Panc1 (cell line): ENCODE measurements at regions not wholly inside any gene's neighbourhood (a gene's known extent, or its start where the extent isn't known, plus 50 kb on each side); places are given as distances from the start of the nearest gene placed in this dataset.

Source experiments
- ATAC-seq: fragments of 200-7000 bp; cut with Tn5 transposase; 2 replicates; pipeline ENCODE4 v1.9.1; 2020; ENCODE audit warnings: mild to moderate bottlenecking, moderate library complexity
- BruUV-seq: library from RNA; stranded (reverse); fragments of 400-500 nt; replicated peaks from 2 replicates; lab custom pipeline; 2021; lab: Mats Ljungman, UMichigan
- CTCF ChIA-PET: fragments of 300-600 bp; sonication (Branson Sonifier 250); formaldehyde crosslinking; loops from one replicate; lab custom pipeline; 2022; ENCODE audit warnings: antibody characterized with exemption; lab: Charles Lee
- POLR2A ChIA-PET: fragments of 300-600 bp; sonication (Branson Sonifier 250); formaldehyde crosslinking; loops from one replicate; lab custom pipeline; 2022; ENCODE audit warnings: antibody characterized with exemption; lab: Charles Lee
- DNase-seq: peaks from one replicate; pipeline ENCODE4 v3.0.0-alpha.2; 2010; ENCODE audit warnings: low read depth, low spot score
- H3K27ac ChIP-seq: 2 replicates; pipeline ENCODE4 v1.5.1; 2011; ENCODE audit warnings: mild to moderate bottlenecking, low read length, inconsistent platforms
- H3K27me3 ChIP-seq: fragments of 200-500 bp; sonication (Bioruptor generic); 2 replicates; pipeline ENCODE4 v1.6.0; 2014; ENCODE audit warnings: low read length, inconsistent platforms; ENCODE audit not compliant: control insufficient read depth, insufficient read depth
- H3K36me3 ChIP-seq: fragments of 200-500 bp; sonication (Bioruptor generic); 2 replicates; pipeline ENCODE4 v1.5.1; 2014; ENCODE audit warnings: inconsistent platforms, mild to moderate bottlenecking, low read length, moderate library complexity; ENCODE audit not compliant: control insufficient read depth, insufficient read depth
- H3K4me1 ChIP-seq: 2 replicates; pipeline ENCODE4 v1.5.1; 2011; ENCODE audit warnings: inconsistent platforms, mild to moderate bottlenecking, low read length, moderate library complexity; ENCODE audit not compliant: control insufficient read depth, insufficient read depth
- H3K4me3 ChIP-seq, 2 experiments: 2 replicates each; pipeline ENCODE4 v1.5.1; 2011 to 2012; ENCODE audit warnings: low read depth in 2 of 2, low read length in 2 of 2, mild to moderate bottlenecking in 2 of 2, inconsistent platforms in 1 of 2, moderate library complexity in 1 of 2
- H3K9me3 ChIP-seq: fragments of 200-500 bp; sonication (Bioruptor generic); 2 replicates; pipeline ENCODE4 v1.5.1; 2014; ENCODE audit warnings: low read depth, mild to moderate bottlenecking, inconsistent platforms, low read length, moderate library complexity; ENCODE audit not compliant: control insufficient read depth, insufficient read depth
- POLR2AphosphoS5 ChIP-seq: IDR thresholded peaks from 2 replicates; pipeline ENCODE4 v1.6.1; 2012; ENCODE audit warnings: mild to moderate bottlenecking, low read depth, low read length, moderate library complexity
- SIN3A ChIP-seq: IDR thresholded peaks from 2 replicates; pipeline ENCODE4 v1.6.1; 2012; ENCODE audit warnings: low read depth, mild to moderate bottlenecking, low read length, moderate library complexity, borderline replicate concordance; ENCODE audit not compliant: insufficient read depth
- TCF7L2 ChIP-seq: IDR thresholded peaks from 2 replicates; pipeline ENCODE4 v1.6.1; 2011; ENCODE audit warnings: mild to moderate bottlenecking, low read depth, low read length, inconsistent platforms
- in situ Hi-C: cut with HindIII; loops from 2 replicates; pipeline ENCODE4 v1.10.0; 2016; ENCODE audit warnings: low sequenced_read_pairs, low pct_unique_long_range_greater_than_20kb
- intact Hi-C: fragments of 100-400 bp; cut with micrococcal nuclease; formaldehyde crosslinking; loops from one replicate; pipeline ENCODE4 v1.10.0; 2022; ENCODE audit not compliant: unreplicated experiment
- TF ChIP-seq, protein P1 (sequence below), 2 experiments: IDR thresholded peaks; 2 replicates each; pipeline ENCODE4 v1.6.1; 2011 to 2012; ENCODE audit warnings: low read depth in 2 of 2, control low read depth in 1 of 2, low read length in 1 of 2, mild to moderate bottlenecking in 1 of 2, moderate library complexity in 1 of 2; ENCODE audit not compliant: insufficient read depth in 1 of 2
- TF ChIP-seq, protein P2 (sequence below): fragments of 450-650 bp; IDR thresholded peaks from 2 replicates; pipeline ENCODE4 v1.5.1; 2017; ENCODE audit warnings: mild to moderate bottlenecking

DNA sequence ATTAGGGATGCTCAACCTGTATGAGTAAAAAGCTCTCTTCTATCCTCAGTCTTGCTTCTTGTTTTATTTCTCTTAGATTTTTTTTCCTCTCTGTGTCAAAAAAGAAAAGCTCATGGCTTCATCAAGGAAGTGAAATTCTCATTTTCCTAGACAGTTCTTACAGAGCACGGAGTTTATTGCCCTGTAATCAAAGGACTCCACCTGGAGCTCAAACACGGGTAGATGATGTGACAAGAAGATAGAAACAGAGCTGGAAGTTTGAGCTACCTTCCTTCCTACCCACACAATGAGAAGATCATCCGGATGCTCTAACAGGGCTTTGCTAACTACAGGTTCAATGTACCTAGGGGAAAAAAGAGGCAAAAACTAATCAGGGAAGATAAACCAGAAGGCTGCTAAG lies 564.8 kb downstream of the MED13L start:
- intact Hi-C loops = no loop called here
- Histone ChIP-seq H3K4me1 (no peaks in the 10 kb centered on the region), H3K36me3 (no peaks in the 10 kb centered on the region), H3K4me3 (no peak overlapping the region), H3K9me3 (no peaks in the 10 kb centered on the region), H3K27ac (no peak overlapping the region), H3K27me3 (peaks cover 5% of the 10 kb centered on the region; the same call in 1 of the 2 replicates)
- ChIA-PET CTCF (no interaction called here), POLR2A (no interaction called here)
- BruUV-seq = no TSS peak
- in situ Hi-C loops = no loop called here
- ATAC-seq (no peak), DNase-seq (no peak)
- no peak for TF ChIP-seq TCF7L2
- no peak for TF ChIP-seq SIN3A
- TF ChIP-seq, protein P1, sequence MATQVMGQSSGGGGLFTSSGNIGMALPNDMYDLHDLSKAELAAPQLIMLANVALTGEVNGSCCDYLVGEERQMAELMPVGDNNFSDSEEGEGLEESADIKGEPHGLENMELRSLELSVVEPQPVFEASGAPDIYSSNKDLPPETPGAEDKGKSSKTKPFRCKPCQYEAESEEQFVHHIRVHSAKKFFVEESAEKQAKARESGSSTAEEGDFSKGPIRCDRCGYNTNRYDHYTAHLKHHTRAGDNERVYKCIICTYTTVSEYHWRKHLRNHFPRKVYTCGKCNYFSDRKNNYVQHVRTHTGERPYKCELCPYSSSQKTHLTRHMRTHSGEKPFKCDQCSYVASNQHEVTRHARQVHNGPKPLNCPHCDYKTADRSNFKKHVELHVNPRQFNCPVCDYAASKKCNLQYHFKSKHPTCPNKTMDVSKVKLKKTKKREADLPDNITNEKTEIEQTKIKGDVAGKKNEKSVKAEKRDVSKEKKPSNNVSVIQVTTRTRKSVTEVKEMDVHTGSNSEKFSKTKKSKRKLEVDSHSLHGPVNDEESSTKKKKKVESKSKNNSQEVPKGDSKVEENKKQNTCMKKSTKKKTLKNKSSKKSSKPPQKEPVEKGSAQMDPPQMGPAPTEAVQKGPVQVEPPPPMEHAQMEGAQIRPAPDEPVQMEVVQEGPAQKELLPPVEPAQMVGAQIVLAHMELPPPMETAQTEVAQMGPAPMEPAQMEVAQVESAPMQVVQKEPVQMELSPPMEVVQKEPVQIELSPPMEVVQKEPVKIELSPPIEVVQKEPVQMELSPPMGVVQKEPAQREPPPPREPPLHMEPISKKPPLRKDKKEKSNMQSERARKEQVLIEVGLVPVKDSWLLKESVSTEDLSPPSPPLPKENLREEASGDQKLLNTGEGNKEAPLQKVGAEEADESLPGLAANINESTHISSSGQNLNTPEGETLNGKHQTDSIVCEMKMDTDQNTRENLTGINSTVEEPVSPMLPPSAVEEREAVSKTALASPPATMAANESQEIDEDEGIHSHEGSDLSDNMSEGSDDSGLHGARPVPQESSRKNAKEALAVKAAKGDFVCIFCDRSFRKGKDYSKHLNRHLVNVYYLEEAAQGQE (IDR thresholded peaks at IDR 0.05; ENCODE audit: insufficient read depth in 1 of 2, low read depth in 2 of 2, low read length in 1 of 2) = no peak
- TF ChIP-seq POLR2AphosphoS5 = no peak
- TF ChIP-seq, protein P2, sequence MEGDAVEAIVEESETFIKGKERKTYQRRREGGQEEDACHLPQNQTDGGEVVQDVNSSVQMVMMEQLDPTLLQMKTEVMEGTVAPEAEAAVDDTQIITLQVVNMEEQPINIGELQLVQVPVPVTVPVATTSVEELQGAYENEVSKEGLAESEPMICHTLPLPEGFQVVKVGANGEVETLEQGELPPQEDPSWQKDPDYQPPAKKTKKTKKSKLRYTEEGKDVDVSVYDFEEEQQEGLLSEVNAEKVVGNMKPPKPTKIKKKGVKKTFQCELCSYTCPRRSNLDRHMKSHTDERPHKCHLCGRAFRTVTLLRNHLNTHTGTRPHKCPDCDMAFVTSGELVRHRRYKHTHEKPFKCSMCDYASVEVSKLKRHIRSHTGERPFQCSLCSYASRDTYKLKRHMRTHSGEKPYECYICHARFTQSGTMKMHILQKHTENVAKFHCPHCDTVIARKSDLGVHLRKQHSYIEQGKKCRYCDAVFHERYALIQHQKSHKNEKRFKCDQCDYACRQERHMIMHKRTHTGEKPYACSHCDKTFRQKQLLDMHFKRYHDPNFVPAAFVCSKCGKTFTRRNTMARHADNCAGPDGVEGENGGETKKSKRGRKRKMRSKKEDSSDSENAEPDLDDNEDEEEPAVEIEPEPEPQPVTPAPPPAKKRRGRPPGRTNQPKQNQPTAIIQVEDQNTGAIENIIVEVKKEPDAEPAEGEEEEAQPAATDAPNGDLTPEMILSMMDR = no peak

DNA sequence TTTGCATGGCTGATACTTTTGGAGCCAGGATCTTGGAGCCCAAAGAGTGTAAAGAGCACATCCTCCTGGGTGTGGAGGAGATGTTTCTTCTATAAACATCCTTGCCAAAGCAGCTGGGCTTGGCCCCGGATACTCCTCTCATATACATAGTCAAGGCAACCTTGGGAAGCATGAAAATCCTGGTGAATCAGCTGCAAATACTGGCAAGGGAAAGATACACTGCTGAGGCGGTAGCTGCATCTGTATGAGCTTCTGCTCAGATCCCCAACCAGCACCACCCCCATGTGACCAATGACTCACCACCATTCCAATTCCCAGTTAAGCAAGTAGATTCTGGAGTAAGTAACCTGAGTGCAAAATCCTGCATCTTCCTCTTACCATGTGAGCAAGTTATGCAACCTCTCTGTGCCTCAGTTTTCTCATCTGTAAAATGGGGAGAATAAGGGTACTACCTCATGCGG lies 567.4 kb downstream of the MED13L start:
- no TSS peak for BruUV-seq
- Histone ChIP-seq H3K4me3 (no peak overlapping the region), H3K27me3 (peaks cover 5% of the 10 kb centered on the region; the same call in 1 of the 2 replicates), H3K4me1 (no peaks in the 10 kb centered on the region), H3K27ac (no peak overlapping the region), H3K36me3 (no peaks in the 10 kb centered on the region), H3K9me3 (no peaks in the 10 kb centered on the region)
- ChIA-PET CTCF (no interaction called here), POLR2A (no interaction called here)
- intact Hi-C loops = no loop called here
- in situ Hi-C loops = no loop called here
- ATAC-seq (no peak), DNase-seq (no peak)
- TF ChIP-seq, protein P1 (IDR thresholded peaks at IDR 0.05; ENCODE audit: insufficient read depth in 1 of 2, low read depth in 2 of 2, low read length in 1 of 2) = no peak
- TF ChIP-seq TCF7L2 (no peak), SIN3A (no peak), POLR2AphosphoS5 (no peak)
- TF ChIP-seq, protein P2 = no peak
